ENCODE measurements at regions not wholly inside any gene's neighbourhood (a gene's known extent, or its start where the extent isn't known, plus 50 kb on each side); places are given as distances from the start of the nearest gene placed in this dataset.
A peak's percentile ranks its signal among the peaks of the same experiment; 100 is the strongest.
"Not testable (repeated sequence)": the region's sequence is repeated elsewhere in the genome, so short reads cannot be mapped to it uniquely, and the experiment has no call there.

GRCh38 chr3:159882790-159883779 lies 105.5 kb upstream of the IL12A start:
- H3K4me1 ChIP-seq (ENCODE audit: insufficient read depth, low read length), result peaks cover 37% of the 10 kb centered on the region
- peak; percentile 69 for DNase-seq (ENCODE audit: insufficient read length, low spot score, missing footprints)
- H3K36me3 ChIP-seq (ENCODE audit: insufficient read depth, low read length), result no peaks in the 10 kb centered on the region
- H2AFZ ChIP-seq (ENCODE audit: low read length), result peak overlapping the region; percentile 37
- H3K4me2 ChIP-seq (ENCODE audit: insufficient read depth, low read length), result peak overlapping the region; percentile 51
- peak overlapping the region; percentile 71 for H3K27ac ChIP-seq (ENCODE audit: low read depth, low read length)
- no peak for TF ChIP-seq CTCF (IDR thresholded peaks at IDR 0.05; ENCODE audit: extremely low read depth, low read depth, low read length)
- H4K20me1 ChIP-seq (ENCODE audit: insufficient read depth, low read length), result no peaks in the 10 kb centered on the region
- no peaks in the 10 kb centered on the region for H3K9me3 ChIP-seq (ENCODE audit: low read depth, low read length)
- no peaks in the 10 kb centered on the region for H3K27me3 ChIP-seq (ENCODE audit: insufficient read depth, low read length)
- peaks cover 75% of the 10 kb centered on the region for H3K79me2 ChIP-seq (ENCODE audit: insufficient read depth, low read length)
- H3K4me3 ChIP-seq (ENCODE audit: insufficient read depth, low read length), result peak overlapping the region; percentile 17

GRCh38 chr3:159884661-159885402 lies 103.8 kb upstream of the IL12A start:
- DNase-seq (ENCODE audit: insufficient read length, low spot score, missing footprints), result no peak
- Histone ChIP-seq H3K79me2 (ENCODE audit: insufficient read depth, low read length) (peaks cover 80% of the 10 kb centered on the region), H3K4me3 (ENCODE audit: insufficient read depth, low read length) (no peak overlapping the region), H3K36me3 (ENCODE audit: insufficient read depth, low read length) (no peaks in the 10 kb centered on the region), H3K27me3 (ENCODE audit: insufficient read depth, low read length) (no peaks in the 10 kb centered on the region), H2AFZ (ENCODE audit: low read length) (no peak overlapping the region), H3K9me3 (ENCODE audit: low read depth, low read length) (no peaks in the 10 kb centered on the region), H3K4me2 (ENCODE audit: insufficient read depth, low read length) (no peak overlapping the region), H4K20me1 (ENCODE audit: insufficient read depth, low read length) (no peaks in the 10 kb centered on the region), H3K27ac (ENCODE audit: low read depth, low read length) (no peak overlapping the region), H3K4me1 (ENCODE audit: insufficient read depth, low read length) (peaks cover 29% of the 10 kb centered on the region)
- peak; percentile 64 for TF ChIP-seq CTCF (IDR thresholded peaks at IDR 0.05; ENCODE audit: extremely low read depth, low read depth, low read length)

GRCh38 chr3:159886050-159886449 lies 102.6 kb upstream of the IL12A start:
- no peak overlapping the region for H3K4me2 ChIP-seq (ENCODE audit: insufficient read depth, low read length)
- TF ChIP-seq CTCF (IDR thresholded peaks at IDR 0.05; ENCODE audit: extremely low read depth, low read depth, low read length), result no peak
- H3K36me3 ChIP-seq (ENCODE audit: insufficient read depth, low read length), result no peaks in the 10 kb centered on the region
- peaks cover 24% of the 10 kb centered on the region for H3K4me1 ChIP-seq (ENCODE audit: insufficient read depth, low read length)
- no peak for DNase-seq (ENCODE audit: insufficient read length, low spot score, missing footprints)
- no peaks in the 10 kb centered on the region for H3K9me3 ChIP-seq (ENCODE audit: low read depth, low read length)
- H3K27me3 ChIP-seq (ENCODE audit: insufficient read depth, low read length), result no peaks in the 10 kb centered on the region
- H3K79me2 ChIP-seq (ENCODE audit: insufficient read depth, low read length), result peaks cover 70% of the 10 kb centered on the region
- no peaks in the 10 kb centered on the region for H4K20me1 ChIP-seq (ENCODE audit: insufficient read depth, low read length)
- H3K27ac ChIP-seq (ENCODE audit: low read depth, low read length), result no peak overlapping the region
- H2AFZ ChIP-seq (ENCODE audit: low read length), result no peak overlapping the region
- H3K4me3 ChIP-seq (ENCODE audit: insufficient read depth, low read length), result no peak overlapping the region

GRCh38 chr3:159886530-159886929 lies 102.1 kb upstream of the IL12A start:
- DNase-seq (ENCODE audit: insufficient read length, low spot score, missing footprints); H3K27ac ChIP-seq (ENCODE audit: low read depth, low read length); H4K20me1 ChIP-seq (ENCODE audit: insufficient read depth, low read length); H3K27me3 ChIP-seq (ENCODE audit: insufficient read depth, low read length); H3K4me3 ChIP-seq (ENCODE audit: insufficient read depth, low read length); H3K4me2 ChIP-seq (ENCODE audit: insufficient read depth, low read length); H2AFZ ChIP-seq (ENCODE audit: low read length); H3K9me3 ChIP-seq (ENCODE audit: low read depth, low read length); H3K36me3 ChIP-seq (ENCODE audit: insufficient read depth, low read length): not testable (repeated sequence)
- H3K79me2 ChIP-seq (ENCODE audit: insufficient read depth, low read length), result peaks cover 68% of the 10 kb centered on the region
- peaks cover 24% of the 10 kb centered on the region for H3K4me1 ChIP-seq (ENCODE audit: insufficient read depth, low read length)

Measured in osteoblast (primary cell).